PC-3 (cell line): ENCODE measurements at regions not wholly inside any gene's neighbourhood (a gene's known extent, or its start where the extent isn't known, plus 50 kb on each side); places are given as distances from the start of the nearest gene placed in this dataset.

ENCODE experiments used
- EZH2 ChIP-seq: fragments of 300-600 bp; sonication (generic); IDR thresholded peaks from one replicate; pipeline ENCODE4 v1.6.1; 2017; ENCODE audit warnings: antibody characterized with exemption, mild to moderate bottlenecking, low read length; ENCODE audit not compliant: unreplicated experiment
- EZH2phosphoT487 ChIP-seq: fragments of 300-600 bp; sonication (generic); IDR thresholded peaks from 2 replicates; pipeline ENCODE4 v1.6.1; 2018; ENCODE audit warnings: mild to moderate bottlenecking, antibody characterized with exemption, low read length, borderline replicate concordance
- TF ChIP-seq, protein P1 (sequence below): fragments of 300-600 bp; sonication (generic); conservative IDR thresholded peaks from 2 replicates; pipeline ENCODE4 v1.5.1; 2017; ENCODE audit warnings: antibody characterized with exemption, low read depth, mild to moderate bottlenecking, low read length

DNA sequence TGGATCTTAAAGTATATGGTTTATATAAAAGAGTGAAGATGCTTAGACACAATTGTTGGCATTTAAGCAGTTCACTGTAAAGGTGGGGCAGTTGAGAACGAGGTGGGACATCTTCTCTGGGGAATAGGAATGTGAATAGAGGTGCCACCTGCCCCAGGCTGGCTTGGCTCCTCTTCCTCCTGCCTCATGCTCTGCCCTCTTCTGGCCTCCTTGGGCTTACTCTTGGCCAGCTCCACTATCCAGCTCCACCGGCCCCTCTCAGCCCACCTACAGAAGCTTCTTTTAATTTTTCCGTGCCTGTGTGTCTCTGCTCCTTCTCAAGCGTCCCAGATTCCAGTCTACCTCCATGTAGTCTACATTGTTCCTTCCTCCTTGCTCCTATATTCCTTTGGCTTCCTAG is 122.1 kb downstream of the NUF2 start:
- TF ChIP-seq, protein P1, sequence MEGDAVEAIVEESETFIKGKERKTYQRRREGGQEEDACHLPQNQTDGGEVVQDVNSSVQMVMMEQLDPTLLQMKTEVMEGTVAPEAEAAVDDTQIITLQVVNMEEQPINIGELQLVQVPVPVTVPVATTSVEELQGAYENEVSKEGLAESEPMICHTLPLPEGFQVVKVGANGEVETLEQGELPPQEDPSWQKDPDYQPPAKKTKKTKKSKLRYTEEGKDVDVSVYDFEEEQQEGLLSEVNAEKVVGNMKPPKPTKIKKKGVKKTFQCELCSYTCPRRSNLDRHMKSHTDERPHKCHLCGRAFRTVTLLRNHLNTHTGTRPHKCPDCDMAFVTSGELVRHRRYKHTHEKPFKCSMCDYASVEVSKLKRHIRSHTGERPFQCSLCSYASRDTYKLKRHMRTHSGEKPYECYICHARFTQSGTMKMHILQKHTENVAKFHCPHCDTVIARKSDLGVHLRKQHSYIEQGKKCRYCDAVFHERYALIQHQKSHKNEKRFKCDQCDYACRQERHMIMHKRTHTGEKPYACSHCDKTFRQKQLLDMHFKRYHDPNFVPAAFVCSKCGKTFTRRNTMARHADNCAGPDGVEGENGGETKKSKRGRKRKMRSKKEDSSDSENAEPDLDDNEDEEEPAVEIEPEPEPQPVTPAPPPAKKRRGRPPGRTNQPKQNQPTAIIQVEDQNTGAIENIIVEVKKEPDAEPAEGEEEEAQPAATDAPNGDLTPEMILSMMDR: no peak
- TF ChIP-seq EZH2 (no peak), EZH2phosphoT487 (no peak)
